Activated CD8-positive, alpha-beta T cell treated with anti-CD3 and anti-CD28 coated beads, Interleukin-2, amount 10 ng/mL, durations not matched to agents 7 days and 5 days (primary cell): ENCODE measurements at regions not wholly inside any gene's neighbourhood (a gene's known extent, or its start where the extent isn't known, plus 50 kb on each side); places are given as distances from the start of the nearest gene placed in this dataset.
"Not testable (repeated sequence)": the region's sequence is repeated elsewhere in the genome, so short reads cannot be mapped to it uniquely, and the experiment has no call there.

Experiments used
- ATAC-seq: fragments of 150-1000 bp; cut with Tn5 transposase; one replicate; pipeline ENCODE4 v1.10.0; 2021; ENCODE audit warnings: moderate library complexity
- CTCF ChIA-PET: fragments of 350-600 bp; sonication (Branson Sonifier 250); formaldehyde crosslinking; loops from one replicate; lab custom pipeline; 2021; ENCODE audit warnings: antibody characterized with exemption; lab: Charles Lee
- POLR2A ChIA-PET: fragments of 350-600 bp; sonication (Branson Sonifier 250); formaldehyde crosslinking; loops from one replicate; lab custom pipeline; 2021; ENCODE audit warnings: antibody characterized with exemption; lab: Charles Lee
- DNase-seq: peaks from one replicate; pipeline ENCODE4 v3.0.0-alpha.2; 2020
- H3K27ac Mint-ChIP-seq: one replicate; pipeline ENCODE4 v1.8.0; 2021; ENCODE audit warnings: mild to moderate bottlenecking, mixed read lengths
- H3K27me3 Mint-ChIP-seq: one replicate; pipeline ENCODE4 v1.8.0; 2021; ENCODE audit warnings: low read depth, mixed read lengths
- H3K36me3 Mint-ChIP-seq: one replicate; pipeline ENCODE4 v1.8.0; 2021; ENCODE audit warnings: low read depth, mixed read lengths
- H3K4me1 Mint-ChIP-seq: one replicate; pipeline ENCODE4 v1.8.0; 2021; ENCODE audit warnings: low read depth, mixed read lengths
- H3K4me3 Mint-ChIP-seq: one replicate; pipeline ENCODE4 v1.8.0; 2021; ENCODE audit warnings: mild to moderate bottlenecking, mixed read lengths
- H3K9me3 Mint-ChIP-seq: one replicate; pipeline ENCODE4 v1.8.0; 2022; ENCODE audit warnings: mixed read lengths; ENCODE audit not compliant: insufficient read depth

GRCh38 chr6:91926827-91927226 lies 1340.0 kb upstream of the MAP3K7 start:
- ChIA-PET POLR2A (no interaction called here), CTCF (no interaction called here)
- H3K4me1 Mint-ChIP-seq: no peaks in the 10 kb centered on the region
- H3K4me3 Mint-ChIP-seq: no peak overlapping the region
- H3K27ac Mint-ChIP-seq: no peak overlapping the region
- no peaks in the 10 kb centered on the region for H3K27me3 Mint-ChIP-seq
- DNase-seq (no peak), ATAC-seq (no peak)
- H3K36me3 Mint-ChIP-seq: no peaks in the 10 kb centered on the region
- H3K9me3 Mint-ChIP-seq: peaks cover 11% of the 10 kb centered on the region

DNA sequence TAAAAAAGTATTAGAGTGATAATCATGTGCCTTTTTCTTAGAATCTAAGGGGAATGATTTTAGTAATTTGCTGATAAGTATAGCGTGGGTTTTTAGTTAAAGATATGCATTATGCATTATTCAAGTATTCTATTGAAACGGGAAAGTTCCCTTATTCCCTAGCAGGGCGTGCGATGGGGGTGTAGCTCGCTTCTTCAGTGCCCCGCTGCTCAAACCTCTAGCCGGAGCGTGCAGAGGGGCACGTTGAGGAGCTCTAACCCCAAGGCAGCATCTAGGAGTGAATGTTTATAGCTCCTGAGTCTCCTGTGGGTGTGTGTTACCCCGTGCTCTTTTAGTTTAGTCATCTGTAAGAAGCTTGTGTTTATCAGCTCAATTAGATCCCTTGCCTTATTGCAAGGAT lies 1339.5 kb upstream of the MAP3K7 start:
- no peaks in the 10 kb centered on the region for H3K27me3 Mint-ChIP-seq
- peaks cover 12% of the 10 kb centered on the region for H3K9me3 Mint-ChIP-seq
- H3K27ac Mint-ChIP-seq: no peak overlapping the region
- ChIA-PET CTCF (no interaction called here), POLR2A (no interaction called here)
- DNase-seq (no peak), ATAC-seq (no peak)
- H3K36me3 Mint-ChIP-seq: no peaks in the 10 kb centered on the region
- H3K4me1 Mint-ChIP-seq: no peaks in the 10 kb centered on the region
- H3K4me3 Mint-ChIP-seq: no peak overlapping the region

- Mint-ChIP-seq H3K4me3 (no peak overlapping the region), H3K4me1 (no peaks in the 10 kb centered on the region), H3K27ac (no peak overlapping the region), H3K27me3 (no peaks in the 10 kb centered on the region), H3K9me3 (peaks cover 13% of the 10 kb centered on the region), H3K36me3 (no peaks in the 10 kb centered on the region)
- CTCF ChIA-PET: no interaction called here
- no peak for DNase-seq
- POLR2A ChIA-PET: no interaction called here
- ATAC-seq: no peak
Measured at GRCh38 chr6:91911945-91912344, 1325.1 kb upstream of the MAP3K7 start.

DNA sequence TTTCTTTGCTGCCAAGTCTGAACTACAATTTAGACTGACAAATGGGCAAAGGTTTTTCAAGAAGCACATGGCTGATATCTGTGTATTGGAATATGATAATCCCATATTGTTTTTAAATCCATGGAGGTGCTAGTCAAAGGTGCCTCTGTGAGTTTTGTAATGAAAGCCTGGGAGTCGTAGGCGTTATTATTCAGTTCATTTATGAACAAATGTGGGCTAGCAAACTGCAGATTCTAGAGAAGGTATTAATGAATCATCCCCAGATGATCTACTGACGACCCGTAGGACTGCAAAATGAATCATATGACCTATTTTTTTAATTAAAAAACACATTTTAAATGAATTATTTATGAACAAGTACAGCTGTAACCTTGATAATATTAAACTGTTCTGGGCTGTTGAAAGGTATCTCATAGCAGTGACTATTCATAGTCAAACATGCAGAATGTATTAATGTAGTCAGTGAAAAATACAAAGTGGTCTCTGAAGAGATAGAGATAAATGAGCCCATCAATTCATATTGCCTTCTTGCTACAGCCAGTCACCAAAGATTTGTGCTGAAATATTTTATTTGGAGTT lies 1317.8 kb upstream of the MAP3K7 start:
- POLR2A ChIA-PET: no interaction called here
- no peaks in the 10 kb centered on the region for H3K36me3 Mint-ChIP-seq

DNA sequence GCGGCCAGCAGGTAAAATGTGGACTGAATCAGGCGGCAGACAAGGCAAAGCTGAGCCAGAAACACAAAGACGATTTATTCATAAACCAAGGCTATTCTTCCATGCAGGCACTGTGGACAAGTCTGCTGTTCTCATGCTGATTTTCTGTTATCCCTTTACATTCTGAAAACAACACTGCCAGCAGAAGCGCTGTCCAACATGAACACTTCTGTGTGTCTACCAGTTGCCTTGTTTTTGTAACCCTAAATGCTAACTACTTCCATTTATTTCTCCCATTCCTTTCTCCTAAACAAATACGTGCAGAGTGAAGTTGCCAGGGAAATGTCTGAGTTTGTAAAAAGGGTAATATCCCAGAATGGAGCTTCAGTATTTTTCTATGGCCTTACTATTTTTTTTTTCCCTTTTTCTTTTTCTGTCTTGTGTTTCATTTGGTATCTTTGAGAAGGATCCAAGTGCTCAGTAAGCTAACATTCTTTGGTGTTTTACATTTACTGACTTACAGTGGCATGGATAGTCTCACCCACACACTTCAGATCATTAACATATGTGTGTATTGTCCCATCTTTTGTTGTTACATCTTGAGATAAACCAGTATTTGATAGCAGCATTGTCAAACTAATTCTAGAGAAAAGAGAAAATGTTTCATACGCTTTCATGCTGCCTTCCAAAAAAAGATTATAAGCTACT lies 1308.9 kb upstream of the MAP3K7 start:
- peaks cover 3% of the 10 kb centered on the region for H3K9me3 Mint-ChIP-seq
- ChIA-PET POLR2A (no interaction called here), CTCF (no interaction called here)
- H3K4me3 Mint-ChIP-seq: no peak overlapping the region
- DNase-seq: no peak
- ATAC-seq: no peak
- no peak overlapping the region for H3K27ac Mint-ChIP-seq
- H3K36me3 Mint-ChIP-seq: no peaks in the 10 kb centered on the region
- H3K27me3 Mint-ChIP-seq: no peaks in the 10 kb centered on the region
- no peaks in the 10 kb centered on the region for H3K4me1 Mint-ChIP-seq

More for the DNA sequence above, 1317.8 kb upstream of the MAP3K7 start:
- H3K27ac Mint-ChIP-seq: no peak overlapping the region
- ATAC-seq (no peak), DNase-seq (no peak)
- CTCF ChIA-PET: no interaction called here
- H3K9me3 Mint-ChIP-seq: peaks cover 3% of the 10 kb centered on the region
- no peaks in the 10 kb centered on the region for H3K27me3 Mint-ChIP-seq
- no peaks in the 10 kb centered on the region for H3K4me1 Mint-ChIP-seq
- H3K4me3 Mint-ChIP-seq: no peak overlapping the region

DNA sequence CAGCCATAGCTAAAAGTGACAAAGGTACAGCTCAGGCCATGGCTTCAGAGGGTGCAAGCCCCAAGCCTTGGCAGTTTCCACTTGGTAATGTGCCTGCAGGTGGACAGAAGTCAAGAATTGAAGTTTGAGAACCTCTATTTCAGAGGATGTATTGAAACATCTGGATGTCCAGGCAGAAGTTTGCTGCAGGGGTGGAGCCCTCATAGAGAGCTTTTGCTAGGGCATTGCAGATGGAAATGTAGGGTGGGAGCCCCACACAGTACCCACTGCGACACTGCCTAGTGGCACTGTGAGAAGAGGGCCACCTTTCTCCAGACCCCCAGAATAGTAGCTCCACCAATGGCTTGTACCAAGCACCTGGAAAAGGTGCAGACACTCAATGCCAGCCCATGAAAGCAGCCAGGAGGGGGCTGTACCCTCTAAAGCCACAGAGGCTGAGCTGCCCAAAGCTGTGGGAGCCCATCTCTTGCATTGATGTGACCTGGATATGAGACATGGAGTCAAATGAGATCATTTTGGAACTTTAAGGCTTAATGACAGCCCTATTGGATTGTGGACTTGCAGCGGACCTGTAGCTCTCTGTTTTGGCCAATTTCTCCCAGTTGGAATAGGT lies 1299.4 kb upstream of the MAP3K7 start:
- H3K9me3 Mint-ChIP-seq: peaks cover 19% of the 10 kb centered on the region
- no peaks in the 10 kb centered on the region for H3K4me1 Mint-ChIP-seq
- no peak for DNase-seq
- H3K27ac Mint-ChIP-seq: no peak overlapping the region
- POLR2A ChIA-PET: no interaction called here
- CTCF ChIA-PET: no interaction called here
- H3K27me3 Mint-ChIP-seq: no peaks in the 10 kb centered on the region
- ATAC-seq: no peak
- H3K4me3 Mint-ChIP-seq: no peak overlapping the region
- no peaks in the 10 kb centered on the region for H3K36me3 Mint-ChIP-seq

DNA sequence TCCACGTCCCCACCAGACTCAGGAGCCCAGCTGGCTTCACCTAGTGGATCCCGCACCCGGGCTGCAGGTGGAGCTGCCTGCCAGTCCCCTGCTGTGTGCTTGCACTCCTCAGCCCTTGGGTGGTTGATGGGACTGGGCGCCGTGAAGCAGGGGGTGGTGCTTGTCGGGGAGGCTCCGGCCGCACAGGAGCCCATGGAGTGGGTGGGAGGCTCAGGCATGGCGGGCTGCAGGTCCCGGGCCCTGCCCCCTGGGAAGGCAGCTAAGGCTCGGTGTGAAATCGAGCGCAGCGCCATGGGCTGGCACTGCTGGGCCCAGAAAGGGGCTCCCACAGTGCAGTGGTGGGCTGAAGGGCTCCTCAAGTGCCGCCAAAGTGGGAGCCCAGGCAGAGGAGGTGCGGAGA lies 1294.9 kb upstream of the MAP3K7 start:
- POLR2A ChIA-PET, CTCF ChIA-PET, ATAC-seq: not testable (repeated sequence)

GRCh38 chr6:91879386-91879995 lies 1292.6 kb upstream of the MAP3K7 start:
- Mint-ChIP-seq H3K4me3 (no peak overlapping the region), H3K9me3 (peaks cover 9% of the 10 kb centered on the region), H3K36me3 (no peaks in the 10 kb centered on the region), H3K27me3 (no peaks in the 10 kb centered on the region), H3K27ac (no peak overlapping the region), H3K4me1 (no peaks in the 10 kb centered on the region)
- ChIA-PET POLR2A (no interaction called here), CTCF (no interaction called here)
- no peak for ATAC-seq
- no peak for DNase-seq

More for the DNA sequence above, 1294.9 kb upstream of the MAP3K7 start:
- H3K4me1 Mint-ChIP-seq, H3K27ac Mint-ChIP-seq, H3K27me3 Mint-ChIP-seq, DNase-seq, H3K4me3 Mint-ChIP-seq, H3K36me3 Mint-ChIP-seq: not testable (repeated sequence)
- peaks cover 19% of the 10 kb centered on the region for H3K9me3 Mint-ChIP-seq

GRCh38 chr6:91877994-91878393 lies 1291.1 kb upstream of the MAP3K7 start:
- Mint-ChIP-seq H3K9me3 (peaks cover 9% of the 10 kb centered on the region), H3K4me3 (no peak overlapping the region), H3K27ac (no peak overlapping the region), H3K4me1 (no peaks in the 10 kb centered on the region), H3K36me3 (no peaks in the 10 kb centered on the region), H3K27me3 (no peaks in the 10 kb centered on the region)
- ChIA-PET CTCF (no interaction called here), POLR2A (no interaction called here)
- no peak for ATAC-seq
- no peak for DNase-seq

DNA sequence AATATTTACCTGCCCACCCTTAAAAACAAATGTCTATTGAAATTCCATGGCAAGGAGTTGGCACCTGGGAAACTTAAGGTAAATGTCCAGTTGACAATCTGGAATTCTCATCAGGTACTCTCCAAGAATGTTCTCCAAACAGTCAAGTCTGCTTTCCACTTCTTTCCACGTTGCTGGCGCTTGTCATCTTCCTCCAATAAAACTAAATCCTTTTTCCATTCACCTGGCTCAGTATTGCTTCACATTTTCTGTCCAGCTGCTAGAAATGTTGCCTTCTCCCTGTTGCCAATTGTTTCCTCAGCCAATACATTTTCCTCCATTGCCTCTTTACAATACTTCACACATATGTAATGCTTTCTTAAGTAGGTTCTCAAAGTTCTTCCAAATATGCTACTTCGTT lies 1288.1 kb upstream of the MAP3K7 start:
- POLR2A ChIA-PET: no interaction called here
- no peaks in the 10 kb centered on the region for H3K9me3 Mint-ChIP-seq

GRCh38 chr6:91868539-91869202 lies 1281.8 kb upstream of the MAP3K7 start:
- CTCF ChIA-PET: no interaction called here
- H3K4me1 Mint-ChIP-seq: no peaks in the 10 kb centered on the region
- H3K27me3 Mint-ChIP-seq: no peaks in the 10 kb centered on the region
- ATAC-seq (no peak), DNase-seq (no peak)
- no peak overlapping the region for H3K27ac Mint-ChIP-seq
- POLR2A ChIA-PET: no interaction called here
- H3K4me3 Mint-ChIP-seq: no peak overlapping the region
- no peaks in the 10 kb centered on the region for H3K36me3 Mint-ChIP-seq
- H3K9me3 Mint-ChIP-seq: peaks cover 3% of the 10 kb centered on the region

More for the DNA sequence above, 1288.1 kb upstream of the MAP3K7 start:
- H3K36me3 Mint-ChIP-seq: no peaks in the 10 kb centered on the region
- DNase-seq (no peak), ATAC-seq (no peak)
- no peak overlapping the region for H3K4me3 Mint-ChIP-seq
- no peak overlapping the region for H3K27ac Mint-ChIP-seq
- CTCF ChIA-PET: no interaction called here
- H3K4me1 Mint-ChIP-seq: no peaks in the 10 kb centered on the region
- no peaks in the 10 kb centered on the region for H3K27me3 Mint-ChIP-seq

GRCh38 chr6:91865889-91866288 lies 1279.0 kb upstream of the MAP3K7 start:
- CTCF ChIA-PET: no interaction called here
- Mint-ChIP-seq H3K4me3 (no peak overlapping the region), H3K4me1 (no peaks in the 10 kb centered on the region), H3K27me3 (no peaks in the 10 kb centered on the region), H3K36me3 (no peaks in the 10 kb centered on the region), H3K9me3 (peaks cover 3% of the 10 kb centered on the region), H3K27ac (no peak overlapping the region)
- DNase-seq (no peak), ATAC-seq (no peak)
- POLR2A ChIA-PET: no interaction called here
